Esophagus squamous epithelium (tissue), 4 donors: ENCODE measurements at regions not wholly inside any gene's neighbourhood (a gene's known extent, or its start where the extent isn't known, plus 50 kb on each side); places are given as distances from the start of the nearest gene placed in this dataset.

Source experiments
- POLR2A ChIP-seq, 4 donors: fragments of 450-650 bp; IDR thresholded peaks; one replicate each; pipeline ENCODE4 v1.6.1; 2017; ENCODE audit warnings: antibody characterized with exemption in 4 of 4, mild to moderate bottlenecking in 4 of 4, moderate library complexity in 3 of 4
- TF ChIP-seq, protein P1 (sequence below), 6 experiments: fragments of 450-650 bp in 4 of 6; fragments of 200-600 bp in 2 of 6; sonication (generic) in 2 of 6; IDR thresholded peaks; one replicate each; pipeline ENCODE4 v1.5.1; 2016 to 2019; ENCODE audit warnings: antibody characterized with exemption in 6 of 6, mild to moderate bottlenecking in 4 of 6, moderate library complexity in 4 of 6

GRCh38 chr4:26199596-26199995, 121.2 kb upstream of the RBPJ start:
- no peak for TF ChIP-seq POLR2A (IDR thresholded peaks at IDR 0.05)
- TF ChIP-seq, protein P1, sequence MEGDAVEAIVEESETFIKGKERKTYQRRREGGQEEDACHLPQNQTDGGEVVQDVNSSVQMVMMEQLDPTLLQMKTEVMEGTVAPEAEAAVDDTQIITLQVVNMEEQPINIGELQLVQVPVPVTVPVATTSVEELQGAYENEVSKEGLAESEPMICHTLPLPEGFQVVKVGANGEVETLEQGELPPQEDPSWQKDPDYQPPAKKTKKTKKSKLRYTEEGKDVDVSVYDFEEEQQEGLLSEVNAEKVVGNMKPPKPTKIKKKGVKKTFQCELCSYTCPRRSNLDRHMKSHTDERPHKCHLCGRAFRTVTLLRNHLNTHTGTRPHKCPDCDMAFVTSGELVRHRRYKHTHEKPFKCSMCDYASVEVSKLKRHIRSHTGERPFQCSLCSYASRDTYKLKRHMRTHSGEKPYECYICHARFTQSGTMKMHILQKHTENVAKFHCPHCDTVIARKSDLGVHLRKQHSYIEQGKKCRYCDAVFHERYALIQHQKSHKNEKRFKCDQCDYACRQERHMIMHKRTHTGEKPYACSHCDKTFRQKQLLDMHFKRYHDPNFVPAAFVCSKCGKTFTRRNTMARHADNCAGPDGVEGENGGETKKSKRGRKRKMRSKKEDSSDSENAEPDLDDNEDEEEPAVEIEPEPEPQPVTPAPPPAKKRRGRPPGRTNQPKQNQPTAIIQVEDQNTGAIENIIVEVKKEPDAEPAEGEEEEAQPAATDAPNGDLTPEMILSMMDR (IDR thresholded peaks at IDR 0.05): no peak
